C4-2B (cell line): ENCODE measurements at regions not wholly inside any gene's neighbourhood (a gene's known extent, or its start where the extent isn't known, plus 50 kb on each side); places are given as distances from the start of the nearest gene placed in this dataset.
A peak's percentile ranks its signal among the peaks of the same experiment; 100 is the strongest.
"Not testable (repeated sequence)": the region's sequence is repeated elsewhere in the genome, so short reads cannot be mapped to it uniquely, and the experiment has no call there.

ENCODE experiments used
- H3K27ac ChIP-seq: fragments of 450-650 bp; 2 replicates; pipeline ENCODE4 v1.5.1; 2017
- CTCF ChIP-seq: fragments of 450-650 bp; conservative IDR thresholded peaks from 2 replicates; pipeline ENCODE4 v1.5.1; 2017; ENCODE audit warnings: mild to moderate bottlenecking
- ZFX ChIP-seq: fragments of 450-650 bp; IDR thresholded peaks from 2 replicates; pipeline ENCODE4 v1.6.1; 2017

GRCh38 chr1:157302199-157302497, 164.0 kb upstream of the ETV3 start:
- TF ChIP-seq ZFX (no peak), CTCF (no peak)
- H3K27ac ChIP-seq: no peak overlapping the region

- TF ChIP-seq CTCF (no peak), ZFX (no peak)
Measured at GRCh38 chr1:157301477-157302198, 163.4 kb upstream of the ETV3 start.

GRCh38 chr1:157294387-157295145, 156.4 kb upstream of the ETV3 start:
- not testable (repeated sequence) for H3K27ac ChIP-seq

More at GRCh38 chr1:157301477-157302198, 163.4 kb upstream of the ETV3 start:
- no peak overlapping the region for H3K27ac ChIP-seq

- TF ChIP-seq ZFX: 0 out of 2 replicates have a peak, but pooled peaks have one; percentile 4
- no peak for TF ChIP-seq CTCF
- H3K27ac ChIP-seq: no peak overlapping the region
Measured at GRCh38 chr1:157292809-157293564, 154.8 kb upstream of the ETV3 start.

- no peak overlapping the region for H3K27ac ChIP-seq
- TF ChIP-seq CTCF (no peak), ZFX (no peak)
Measured at GRCh38 chr1:157292302-157292701, 154.1 kb upstream of the ETV3 start.

GRCh38 chr1:157291083-157291482, 152.9 kb upstream of the ETV3 start:
- no peak overlapping the region for H3K27ac ChIP-seq
- TF ChIP-seq ZFX: no peak
- no peak for TF ChIP-seq CTCF

- no peak overlapping the region for H3K27ac ChIP-seq
- TF ChIP-seq CTCF: no peak
- no peak for TF ChIP-seq ZFX
Measured at GRCh38 chr1:157289424-157290105, 151.4 kb upstream of the ETV3 start.
